ENCODE measurements at regions not wholly inside any gene's neighbourhood (a gene's known extent, or its start where the extent isn't known, plus 50 kb on each side); places are given as distances from the start of the nearest gene placed in this dataset.
"Not testable (repeated sequence)": the region's sequence is repeated elsewhere in the genome, so short reads cannot be mapped to it uniquely, and the experiment has no call there.

GRCh38 chr2:111463238-111463848 lies 342.6 kb downstream of the BCL2L11 start:
- not testable (repeated sequence) for H3F3A ChIP-seq (ENCODE audit: low read depth); H3K36me3 ChIP-seq (ENCODE audit: insufficient read depth, low read length); H3K9ac ChIP-seq (ENCODE audit: low read depth, low read length, poor library complexity, severe bottlenecking); H3K4me3 ChIP-seq (ENCODE audit: low read length, poor library complexity, severe bottlenecking); H3K4me2 ChIP-seq (ENCODE audit: low read depth, low read length, poor library complexity, severe bottlenecking); H4K20me1 ChIP-seq (ENCODE audit: insufficient read depth, low read length, poor library complexity, severe bottlenecking); H3K27me3 ChIP-seq (ENCODE audit: insufficient read depth, low read length, poor library complexity, severe bottlenecking); H3K79me2 ChIP-seq (ENCODE audit: insufficient read depth, low read length); H2AFZ ChIP-seq (ENCODE audit: low read length); H3K4me1 ChIP-seq (ENCODE audit: insufficient read depth, low read length, poor library complexity, severe bottlenecking); H3K9me3 ChIP-seq (ENCODE audit: insufficient read depth, low read depth, low read length); H3K9me2 ChIP-seq (replicated peaks; ENCODE audit: low read depth, low read length)

- not testable (repeated sequence) for H4K20me1 ChIP-seq (ENCODE audit: insufficient read depth, low read length, poor library complexity, severe bottlenecking); H3K4me2 ChIP-seq (ENCODE audit: low read depth, low read length, poor library complexity, severe bottlenecking); H3K36me3 ChIP-seq (ENCODE audit: insufficient read depth, low read length); H3K9me3 ChIP-seq (ENCODE audit: insufficient read depth, low read depth, low read length); H3K27me3 ChIP-seq (ENCODE audit: insufficient read depth, low read length, poor library complexity, severe bottlenecking); H3K4me3 ChIP-seq (ENCODE audit: low read length, poor library complexity, severe bottlenecking); H3K9ac ChIP-seq (ENCODE audit: low read depth, low read length, poor library complexity, severe bottlenecking); H2AFZ ChIP-seq (ENCODE audit: low read length); H3K9me2 ChIP-seq (replicated peaks; ENCODE audit: low read depth, low read length); H3K4me1 ChIP-seq (ENCODE audit: insufficient read depth, low read length, poor library complexity, severe bottlenecking); H3K79me2 ChIP-seq (ENCODE audit: insufficient read depth, low read length); H3F3A ChIP-seq (ENCODE audit: low read depth)
Observed at GRCh38 chr2:111463956-111464355, 343.2 kb downstream of the BCL2L11 start.

GRCh38 chr2:111464367-111464766 lies 343.7 kb downstream of the BCL2L11 start:
- not testable (repeated sequence) for H3K4me3 ChIP-seq (ENCODE audit: low read length, poor library complexity, severe bottlenecking); H3K79me2 ChIP-seq (ENCODE audit: insufficient read depth, low read length); H4K20me1 ChIP-seq (ENCODE audit: insufficient read depth, low read length, poor library complexity, severe bottlenecking); H3K4me1 ChIP-seq (ENCODE audit: insufficient read depth, low read length, poor library complexity, severe bottlenecking); H2AFZ ChIP-seq (ENCODE audit: low read length); H3K9me2 ChIP-seq (replicated peaks; ENCODE audit: low read depth, low read length); H3K9me3 ChIP-seq (ENCODE audit: insufficient read depth, low read depth, low read length); H3K27me3 ChIP-seq (ENCODE audit: insufficient read depth, low read length, poor library complexity, severe bottlenecking); H3F3A ChIP-seq (ENCODE audit: low read depth); H3K4me2 ChIP-seq (ENCODE audit: low read depth, low read length, poor library complexity, severe bottlenecking); H3K36me3 ChIP-seq (ENCODE audit: insufficient read depth, low read length); H3K9ac ChIP-seq (ENCODE audit: low read depth, low read length, poor library complexity, severe bottlenecking)

GRCh38 chr2:111465521-111465920 lies 344.8 kb downstream of the BCL2L11 start:
- not testable (repeated sequence) for H3K9me3 ChIP-seq (ENCODE audit: insufficient read depth, low read depth, low read length); H3K36me3 ChIP-seq (ENCODE audit: insufficient read depth, low read length); H3K4me2 ChIP-seq (ENCODE audit: low read depth, low read length, poor library complexity, severe bottlenecking); H3K9me2 ChIP-seq (replicated peaks; ENCODE audit: low read depth, low read length); H3F3A ChIP-seq (ENCODE audit: low read depth); H3K9ac ChIP-seq (ENCODE audit: low read depth, low read length, poor library complexity, severe bottlenecking); H2AFZ ChIP-seq (ENCODE audit: low read length); H4K20me1 ChIP-seq (ENCODE audit: insufficient read depth, low read length, poor library complexity, severe bottlenecking); H3K4me3 ChIP-seq (ENCODE audit: low read length, poor library complexity, severe bottlenecking); H3K79me2 ChIP-seq (ENCODE audit: insufficient read depth, low read length); H3K4me1 ChIP-seq (ENCODE audit: insufficient read depth, low read length, poor library complexity, severe bottlenecking); H3K27me3 ChIP-seq (ENCODE audit: insufficient read depth, low read length, poor library complexity, severe bottlenecking)

- not testable (repeated sequence) for H3K9me3 ChIP-seq (ENCODE audit: insufficient read depth, low read depth, low read length); H3K9ac ChIP-seq (ENCODE audit: low read depth, low read length, poor library complexity, severe bottlenecking); H3K4me2 ChIP-seq (ENCODE audit: low read depth, low read length, poor library complexity, severe bottlenecking); H3K4me1 ChIP-seq (ENCODE audit: insufficient read depth, low read length, poor library complexity, severe bottlenecking); H3K79me2 ChIP-seq (ENCODE audit: insufficient read depth, low read length); H3F3A ChIP-seq (ENCODE audit: low read depth); H4K20me1 ChIP-seq (ENCODE audit: insufficient read depth, low read length, poor library complexity, severe bottlenecking); H3K27me3 ChIP-seq (ENCODE audit: insufficient read depth, low read length, poor library complexity, severe bottlenecking); H3K36me3 ChIP-seq (ENCODE audit: insufficient read depth, low read length); H2AFZ ChIP-seq (ENCODE audit: low read length); H3K9me2 ChIP-seq (replicated peaks; ENCODE audit: low read depth, low read length); H3K4me3 ChIP-seq (ENCODE audit: low read length, poor library complexity, severe bottlenecking)
Observed at GRCh38 chr2:111466744-111467143, 346.0 kb downstream of the BCL2L11 start.

GRCh38 chr2:111470924-111471323 lies 350.2 kb downstream of the BCL2L11 start:
- H3K4me3 ChIP-seq (ENCODE audit: low read length, poor library complexity, severe bottlenecking); H2AFZ ChIP-seq (ENCODE audit: low read length); H3K36me3 ChIP-seq (ENCODE audit: insufficient read depth, low read length); H3K9me2 ChIP-seq (replicated peaks; ENCODE audit: low read depth, low read length); H3K79me2 ChIP-seq (ENCODE audit: insufficient read depth, low read length); H3K9me3 ChIP-seq (ENCODE audit: insufficient read depth, low read depth, low read length); H3K9ac ChIP-seq (ENCODE audit: low read depth, low read length, poor library complexity, severe bottlenecking); H3K4me2 ChIP-seq (ENCODE audit: low read depth, low read length, poor library complexity, severe bottlenecking); H3F3A ChIP-seq (ENCODE audit: low read depth); H3K4me1 ChIP-seq (ENCODE audit: insufficient read depth, low read length, poor library complexity, severe bottlenecking); H4K20me1 ChIP-seq (ENCODE audit: insufficient read depth, low read length, poor library complexity, severe bottlenecking); H3K27me3 ChIP-seq (ENCODE audit: insufficient read depth, low read length, poor library complexity, severe bottlenecking): not testable (repeated sequence)

- H2AFZ ChIP-seq (ENCODE audit: low read length); H3F3A ChIP-seq (ENCODE audit: low read depth); H3K27me3 ChIP-seq (ENCODE audit: insufficient read depth, low read length, poor library complexity, severe bottlenecking); H3K4me3 ChIP-seq (ENCODE audit: low read length, poor library complexity, severe bottlenecking); H3K9me2 ChIP-seq (replicated peaks; ENCODE audit: low read depth, low read length); H3K4me1 ChIP-seq (ENCODE audit: insufficient read depth, low read length, poor library complexity, severe bottlenecking); H3K79me2 ChIP-seq (ENCODE audit: insufficient read depth, low read length); H3K9me3 ChIP-seq (ENCODE audit: insufficient read depth, low read depth, low read length); H3K36me3 ChIP-seq (ENCODE audit: insufficient read depth, low read length); H4K20me1 ChIP-seq (ENCODE audit: insufficient read depth, low read length, poor library complexity, severe bottlenecking); H3K9ac ChIP-seq (ENCODE audit: low read depth, low read length, poor library complexity, severe bottlenecking); H3K4me2 ChIP-seq (ENCODE audit: low read depth, low read length, poor library complexity, severe bottlenecking): not testable (repeated sequence)
Observed at GRCh38 chr2:111471791-111472530, 351.2 kb downstream of the BCL2L11 start.
